BE2C (cell line): ENCODE measurements at regions not wholly inside any gene's neighbourhood (a gene's known extent, or its start where the extent isn't known, plus 50 kb on each side); places are given as distances from the start of the nearest gene placed in this dataset.

Experiments
- DNase-seq: peaks from one replicate; pipeline ENCODE4 v3.0.0-alpha.2; 2020
- H3K27me3 ChIP-seq: fragments of 250-450 bp; sonication (Bioruptor Pico); 2 replicates; pipeline ENCODE4 v1.5.1; 2020; ENCODE audit warnings: mild to moderate bottlenecking
- H3K36me3 ChIP-seq: fragments of 250-450 bp; sonication (Bioruptor Pico); 2 replicates; pipeline ENCODE4 v1.5.1; 2020; ENCODE audit warnings: mild to moderate bottlenecking
- H3K4me1 ChIP-seq: fragments of 250-450 bp; sonication (Bioruptor Pico); 2 replicates; pipeline ENCODE4 v1.5.1; 2020
- H3K4me3 ChIP-seq: 2 replicates; pipeline ENCODE4 v1.5.1; 2011; ENCODE audit warnings: low read depth, low read length
- H3K9me3 ChIP-seq: fragments of 250-450 bp; sonication (Bioruptor Pico); 2 replicates; pipeline ENCODE4 v1.5.1; 2020
- CTCF ChIP-seq: IDR thresholded peaks from 2 replicates; pipeline ENCODE4 v1.5.1; 2012; ENCODE audit warnings: mild to moderate bottlenecking, low read depth, low read length

- peak; percentile 26 for DNase-seq
- Histone ChIP-seq H3K4me3 (peak overlapping the region; percentile 34; the same call in 1 of the 2 replicates), H3K27me3 (peaks cover 4% of the 10 kb centered on the region; the same call in 1 of the 2 replicates), H3K36me3 (no peaks in the 10 kb centered on the region), H3K4me1 (no peaks in the 10 kb centered on the region), H3K9me3 (no peaks in the 10 kb centered on the region)
- TF ChIP-seq CTCF = no peak
Observed at GRCh38 chr16:75860326-75861053, 134.2 kb upstream of the CPHXL start.

GRCh38 chr16:75861311-75862097, 135.2 kb upstream of the CPHXL start:
- no peaks in the 10 kb centered on the region for H3K9me3 ChIP-seq
- DNase-seq = no peak

GRCh38 chr16:75862098-75862386, 135.8 kb upstream of the CPHXL start:
- no peak for DNase-seq
- Histone ChIP-seq H3K27me3 (peaks cover 4% of the 10 kb centered on the region; the same call in 1 of the 2 replicates), H3K36me3 (no peaks in the 10 kb centered on the region), H3K4me1 (no peaks in the 10 kb centered on the region), H3K4me3 (no peak overlapping the region), H3K9me3 (no peaks in the 10 kb centered on the region)
- no peak for TF ChIP-seq CTCF

More at GRCh38 chr16:75861311-75862097, 135.2 kb upstream of the CPHXL start:
- no peaks in the 10 kb centered on the region for H3K36me3 ChIP-seq
- no peak overlapping the region for H3K4me3 ChIP-seq
- TF ChIP-seq CTCF = no peak
- H3K27me3 ChIP-seq = peaks cover 4% of the 10 kb centered on the region; the same call in 1 of the 2 replicates
- no peaks in the 10 kb centered on the region for H3K4me1 ChIP-seq

GRCh38 chr16:75864243-75864642, 138.0 kb upstream of the CPHXL start:
- Histone ChIP-seq H3K9me3 (no peaks in the 10 kb centered on the region), H3K4me1 (no peaks in the 10 kb centered on the region), H3K36me3 (no peaks in the 10 kb centered on the region), H3K4me3 (no peak overlapping the region), H3K27me3 (0 out of 2 replicates have a peak, but pooled peaks cover 4% of the 10 kb centered on the region)
- DNase-seq = no peak
- TF ChIP-seq CTCF = no peak

GRCh38 chr16:75865736-75866135, 139.4 kb upstream of the CPHXL start:
- H3K27me3 ChIP-seq = no peaks in the 10 kb centered on the region
- H3K36me3 ChIP-seq = no peaks in the 10 kb centered on the region
- TF ChIP-seq CTCF = no peak
- no peaks in the 10 kb centered on the region for H3K9me3 ChIP-seq
- DNase-seq = no peak
- H3K4me3 ChIP-seq = no peak overlapping the region
- H3K4me1 ChIP-seq = no peaks in the 10 kb centered on the region
